8988T (cell line): ENCODE measurements at regions not wholly inside any gene's neighbourhood (a gene's known extent, or its start where the extent isn't known, plus 50 kb on each side); places are given as distances from the start of the nearest gene placed in this dataset.

Source experiments
- DNase-seq: peaks from one replicate; pipeline ENCODE4 v3.0.0; 2011

GRCh38 chr16:22726868-22727267 is 87.1 kb upstream of the HS3ST2 start:
- DNase-seq = no peak

- no peak for DNase-seq
Observed at GRCh38 chr16:22727285-22728166, 86.4 kb upstream of the HS3ST2 start.

GRCh38 chr16:22728167-22728836 is 85.7 kb upstream of the HS3ST2 start:
- DNase-seq = no peak

- DNase-seq = no peak
Observed at GRCh38 chr16:22732400-22732799, 81.6 kb upstream of the HS3ST2 start.

- no peak for DNase-seq
Observed at GRCh38 chr16:22732959-22733358, 81.0 kb upstream of the HS3ST2 start.

GRCh38 chr16:22734368-22734767 is 79.6 kb upstream of the HS3ST2 start:
- DNase-seq = no peak

GRCh38 chr16:22736791-22737190 is 77.2 kb upstream of the HS3ST2 start:
- DNase-seq = no peak

- DNase-seq = no peak
Observed at GRCh38 chr16:22739077-22739476, 74.9 kb upstream of the HS3ST2 start.

GRCh38 chr16:22743401-22743800 is 70.6 kb upstream of the HS3ST2 start:
- DNase-seq = no peak

- no peak for DNase-seq
Observed at GRCh38 chr16:22751104-22751667, 62.8 kb upstream of the HS3ST2 start.

GRCh38 chr16:22751685-22752084 is 62.3 kb upstream of the HS3ST2 start:
- no peak for DNase-seq

GRCh38 chr16:22753451-22753850 is 60.5 kb upstream of the HS3ST2 start:
- DNase-seq = no peak

- DNase-seq = no peak
Observed at GRCh38 chr16:22754577-22754976, 59.4 kb upstream of the HS3ST2 start.

GRCh38 chr16:22757202-22757601 is 56.8 kb upstream of the HS3ST2 start:
- no peak for DNase-seq

- no peak for DNase-seq
Observed at GRCh38 chr16:22762486-22762885, 51.5 kb upstream of the HS3ST2 start.

GRCh38 chr16:22763437-22764080 is 50.4 kb upstream of the HS3ST2 start:
- DNase-seq = no peak
